ENCODE measurements at regions not wholly inside any gene's neighbourhood (a gene's known extent, or its start where the extent isn't known, plus 50 kb on each side); places are given as distances from the start of the nearest gene placed in this dataset.

DNA sequence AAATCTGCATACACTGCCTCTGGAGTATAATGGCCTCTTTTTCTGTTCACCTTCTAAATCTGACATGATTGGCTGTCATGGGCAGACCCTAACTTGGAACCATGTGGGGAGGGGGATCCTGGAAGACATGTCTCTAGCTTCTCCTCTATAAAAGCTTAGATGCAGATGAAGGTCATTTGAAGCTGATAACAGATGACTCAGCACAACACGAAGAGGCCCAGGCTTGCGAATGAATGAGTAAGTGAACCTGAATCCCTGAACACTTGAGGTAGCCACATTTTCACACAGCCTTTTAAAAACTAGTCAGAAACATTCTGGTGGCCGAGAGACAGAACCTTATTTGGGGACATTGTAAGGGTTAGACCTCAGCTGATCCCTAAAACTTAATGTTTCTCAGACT lies 282.6 kb downstream of the ELAVL2 start:
- DNase-seq: no peak

DNA sequence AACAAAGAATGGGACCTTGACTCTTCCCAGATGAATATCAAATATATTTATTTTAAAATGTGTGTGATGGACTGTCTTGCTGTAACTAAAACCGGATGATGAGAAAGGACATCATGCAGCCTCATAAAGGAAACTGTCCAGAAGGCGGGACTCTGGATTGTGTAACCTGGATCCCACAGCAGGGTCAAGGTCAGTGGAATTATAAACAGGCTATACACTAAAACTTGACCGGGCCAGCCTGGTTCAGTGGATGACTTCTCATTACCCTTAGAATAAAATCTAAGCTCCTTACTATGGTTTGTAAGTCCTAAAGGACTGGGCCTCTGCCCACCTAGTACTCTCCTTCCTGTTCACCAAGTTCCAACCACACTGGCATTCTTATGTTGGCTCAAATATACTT lies 280.3 kb downstream of the ELAVL2 start:
- no peak for DNase-seq

DNA sequence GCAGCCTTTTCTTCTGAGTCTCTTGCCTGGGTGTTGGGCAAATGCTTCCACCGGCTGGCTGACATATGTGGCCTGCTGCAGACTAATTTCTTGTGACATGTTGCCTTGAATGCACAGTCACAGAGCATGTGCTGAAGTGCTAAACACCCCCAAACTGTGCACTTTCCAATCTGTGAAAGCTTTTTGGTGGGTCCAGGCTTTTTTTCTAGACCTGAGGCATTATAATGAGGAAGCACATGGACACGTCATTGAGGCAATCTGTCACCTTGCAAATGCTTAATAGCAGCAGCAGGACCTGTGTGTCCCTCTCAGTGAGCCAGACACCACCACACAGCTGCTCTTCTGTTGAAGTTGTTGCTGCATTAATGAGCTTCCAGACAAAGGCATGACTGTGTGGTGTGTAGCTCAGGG lies 274.7 kb downstream of the ELAVL2 start:
- DNase-seq: no peak

DNA sequence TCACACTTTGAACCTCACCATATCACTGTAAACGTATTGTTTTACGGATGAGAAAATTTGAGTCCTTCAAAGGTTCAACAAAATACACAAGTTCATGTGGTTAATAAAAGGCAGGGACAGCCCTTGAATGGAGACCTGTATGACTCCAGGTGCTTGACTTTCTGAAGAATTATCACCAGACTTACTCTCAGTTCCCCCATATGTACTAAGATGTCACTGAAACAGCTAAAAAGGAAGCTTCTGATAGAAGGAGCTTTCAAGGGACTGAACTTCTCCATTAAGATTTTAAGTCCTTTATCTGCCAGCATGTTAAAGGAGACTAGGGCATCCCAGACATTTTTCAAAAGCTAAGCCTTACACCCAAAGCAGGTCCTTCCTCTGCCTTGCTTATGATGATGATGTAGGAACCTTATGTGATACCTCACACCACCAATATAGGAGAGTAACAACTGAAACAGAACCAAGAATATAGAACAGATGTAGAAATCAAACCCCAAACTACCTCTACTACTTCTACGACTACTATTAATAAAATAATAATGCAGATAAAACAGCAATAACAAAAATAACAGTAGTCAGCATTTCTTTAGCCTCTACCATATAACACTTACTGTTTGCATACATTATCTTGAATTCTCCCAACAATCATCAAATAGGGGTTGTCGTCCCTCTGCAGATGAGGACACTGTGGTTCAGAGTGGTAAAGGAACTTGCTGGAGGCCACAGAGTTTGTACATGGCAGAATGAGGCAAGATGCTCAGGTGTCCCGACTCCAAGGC lies 273.9 kb downstream of the ELAVL2 start:
- DNase-seq: no peak

DNA sequence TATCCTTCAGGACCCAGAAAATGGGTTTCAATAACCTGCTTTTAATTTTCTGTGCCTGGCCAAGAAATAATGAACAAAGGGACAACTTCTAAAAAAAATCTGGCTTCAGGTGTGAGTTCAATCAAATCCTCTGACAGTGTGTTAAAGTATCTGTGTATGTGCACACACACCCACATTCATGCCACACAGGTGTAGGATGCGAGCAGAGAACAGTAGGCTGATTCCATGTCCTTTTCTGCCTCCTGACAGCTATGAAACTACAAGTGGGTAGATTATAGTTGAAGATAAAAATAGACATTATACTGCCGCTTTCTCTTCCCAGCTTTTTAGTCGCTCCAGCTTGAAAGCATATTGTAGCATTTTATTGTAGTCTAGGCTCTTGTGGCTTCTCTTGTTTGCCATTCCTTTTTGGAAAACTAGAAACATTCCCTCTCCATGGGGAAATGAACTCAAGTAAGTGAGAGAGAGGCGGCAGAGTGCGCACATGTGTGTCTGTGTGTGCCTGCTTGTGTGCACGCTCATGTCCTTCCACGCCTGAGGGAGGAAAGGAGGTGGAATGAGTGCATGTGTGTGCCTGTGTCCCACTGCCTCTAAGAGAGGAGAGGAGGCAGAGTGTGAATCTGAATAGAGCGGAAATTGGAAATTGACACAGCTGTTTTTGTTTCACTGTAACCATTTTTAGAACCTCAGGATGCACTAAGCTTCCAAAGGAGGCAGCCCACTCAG lies 273.0 kb downstream of the ELAVL2 start:
- DNase-seq: no peak

DNA sequence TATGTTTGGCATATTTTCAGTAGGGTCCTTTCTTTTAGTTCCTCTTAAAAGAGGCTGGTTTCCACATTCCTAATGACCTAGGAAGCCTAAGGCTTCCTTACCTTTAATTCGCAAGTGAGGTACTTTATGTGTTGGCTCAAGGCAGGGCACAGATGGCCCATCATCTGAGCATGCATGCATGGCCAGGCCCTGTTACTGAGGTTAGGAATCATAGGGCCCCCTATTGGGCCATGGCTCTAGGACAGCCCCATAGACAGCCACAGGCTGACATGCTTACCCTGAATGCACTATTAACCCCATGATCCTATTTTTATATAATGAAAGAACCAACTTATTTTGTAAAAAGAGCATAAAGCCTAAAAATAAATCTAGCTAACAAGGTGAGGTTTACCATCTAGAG lies 271.4 kb downstream of the ELAVL2 start:
- DNase-seq: no peak

DNA sequence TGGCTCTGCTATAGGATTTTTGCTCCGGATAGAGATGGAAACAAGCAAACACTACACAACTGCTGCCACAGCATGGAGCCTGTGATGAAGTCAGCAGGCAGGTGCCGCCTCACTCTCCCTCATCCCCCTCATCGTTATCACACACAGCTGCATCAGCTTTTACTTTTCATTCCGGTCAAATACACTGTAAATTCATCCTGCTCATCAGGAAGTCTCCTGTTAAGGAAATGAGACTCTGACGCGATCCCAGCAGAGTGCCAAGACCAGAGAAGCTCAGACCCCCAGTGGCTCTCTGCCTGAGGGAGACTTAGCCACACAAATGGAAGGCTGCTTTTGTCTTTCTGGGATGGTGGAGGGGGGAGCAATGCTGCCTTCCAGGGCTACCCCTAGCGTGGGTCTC lies 270.2 kb downstream of the ELAVL2 start:
- DNase-seq: no peak

DNA sequence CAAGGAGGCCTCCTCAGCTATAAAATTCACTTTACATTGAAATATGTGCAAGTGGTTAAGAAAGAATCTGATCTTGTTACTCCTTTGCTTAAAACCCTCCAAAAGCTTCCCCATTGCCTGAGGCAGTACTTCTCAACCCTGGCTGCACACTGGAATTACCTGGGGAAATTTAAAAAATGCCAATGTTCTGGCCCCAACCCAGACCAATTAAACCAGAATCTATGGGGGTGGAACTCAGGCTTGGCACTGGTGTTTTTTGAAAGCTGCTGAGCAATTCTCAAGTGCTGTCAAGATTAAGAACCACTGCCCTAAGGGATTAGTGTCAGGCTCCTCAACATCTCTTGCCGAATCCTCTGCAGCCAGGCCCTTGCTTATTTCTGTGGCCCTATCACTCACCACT lies 269.6 kb downstream of the ELAVL2 start:
- DNase-seq: no peak

DNA sequence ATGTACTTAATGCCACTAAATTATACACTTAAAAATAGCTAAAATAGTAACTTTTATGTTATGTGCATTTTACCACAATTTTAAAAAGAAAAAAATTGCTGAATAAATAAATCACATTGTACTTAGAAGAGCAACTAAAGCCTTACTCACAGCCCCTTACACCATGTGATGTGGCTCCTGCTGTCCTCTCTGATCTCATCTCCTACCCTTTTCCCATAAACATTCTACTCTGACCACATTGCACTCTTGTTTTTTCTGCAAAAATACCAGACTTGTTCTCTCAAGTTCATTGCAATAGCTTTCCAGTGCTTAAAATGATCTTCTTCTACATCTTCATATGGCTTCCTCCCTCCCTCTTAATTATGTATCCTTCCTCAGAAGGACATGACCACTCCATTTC lies 268.4 kb downstream of the ELAVL2 start:
- DNase-seq: no peak

DNA sequence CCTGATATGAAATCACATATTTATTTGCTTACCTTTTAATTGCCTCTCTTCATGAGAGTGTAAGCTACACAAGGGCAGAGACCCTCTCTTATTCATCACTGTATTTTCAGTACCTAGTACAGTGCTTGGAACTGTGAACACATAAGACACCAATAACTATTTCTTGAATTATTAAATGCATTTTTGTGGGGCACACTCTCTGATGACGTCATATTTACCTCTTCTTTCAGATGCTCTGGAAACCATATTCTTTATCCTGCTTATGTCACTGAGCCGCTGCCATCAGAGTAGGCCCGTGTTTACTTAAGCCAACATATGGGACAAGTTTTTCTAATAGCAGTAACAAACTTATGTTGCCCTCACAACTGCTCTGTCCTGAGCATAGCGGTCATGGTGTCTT lies 266.5 kb downstream of the ELAVL2 start:
- DNase-seq: no peak

DNA sequence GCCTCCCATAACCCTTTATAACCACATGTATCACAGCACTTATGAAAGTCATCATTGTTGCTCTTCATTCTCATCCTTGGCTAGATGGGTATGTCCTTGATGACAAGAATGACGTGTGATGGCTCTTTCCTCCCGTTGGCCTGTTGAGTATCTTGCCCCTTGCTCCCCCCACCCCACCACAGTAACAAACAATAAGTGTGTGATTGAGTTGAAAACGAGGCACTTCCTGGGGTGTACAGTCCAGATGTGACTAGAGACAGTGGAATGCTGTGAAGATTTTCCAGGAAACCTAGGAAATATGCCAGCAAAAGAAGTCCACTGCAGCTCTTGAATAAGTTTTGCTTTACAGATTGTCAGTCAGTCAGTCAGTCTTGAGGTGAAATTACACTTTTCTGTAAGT lies 262.5 kb downstream of the ELAVL2 start:
- DNase-seq: no peak

DNA sequence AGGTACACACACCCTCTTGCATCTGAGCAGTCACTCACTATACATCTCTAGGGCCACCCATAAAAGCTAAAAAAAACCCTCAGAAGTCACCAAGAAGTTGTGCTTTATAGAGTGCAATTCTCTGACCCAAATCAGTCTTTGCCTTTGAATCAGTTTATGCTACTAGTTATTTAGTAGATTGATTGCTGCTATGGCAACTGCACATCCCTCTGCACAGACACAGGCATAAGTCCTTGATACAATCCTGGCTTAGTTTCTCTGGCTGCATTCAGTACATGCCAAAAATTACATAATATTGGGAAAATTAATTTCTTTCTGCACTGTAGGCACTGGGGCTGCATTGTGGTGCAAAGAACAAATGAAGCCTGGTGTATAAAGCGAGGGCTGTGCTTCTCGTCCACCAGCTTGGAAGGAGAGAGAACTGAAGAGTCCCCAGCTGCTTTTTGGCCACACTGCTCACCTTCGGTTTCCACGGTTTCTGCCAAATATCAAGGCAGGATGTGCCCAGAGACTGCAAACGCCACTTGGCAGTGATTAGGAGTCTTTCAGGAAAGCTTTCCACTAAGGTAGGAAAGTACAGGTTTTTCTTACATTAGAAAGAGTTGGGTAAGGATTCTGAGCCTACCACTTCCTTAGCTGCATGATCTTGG lies 258.4 kb downstream of the ELAVL2 start:
- DNase-seq: no peak

DNA sequence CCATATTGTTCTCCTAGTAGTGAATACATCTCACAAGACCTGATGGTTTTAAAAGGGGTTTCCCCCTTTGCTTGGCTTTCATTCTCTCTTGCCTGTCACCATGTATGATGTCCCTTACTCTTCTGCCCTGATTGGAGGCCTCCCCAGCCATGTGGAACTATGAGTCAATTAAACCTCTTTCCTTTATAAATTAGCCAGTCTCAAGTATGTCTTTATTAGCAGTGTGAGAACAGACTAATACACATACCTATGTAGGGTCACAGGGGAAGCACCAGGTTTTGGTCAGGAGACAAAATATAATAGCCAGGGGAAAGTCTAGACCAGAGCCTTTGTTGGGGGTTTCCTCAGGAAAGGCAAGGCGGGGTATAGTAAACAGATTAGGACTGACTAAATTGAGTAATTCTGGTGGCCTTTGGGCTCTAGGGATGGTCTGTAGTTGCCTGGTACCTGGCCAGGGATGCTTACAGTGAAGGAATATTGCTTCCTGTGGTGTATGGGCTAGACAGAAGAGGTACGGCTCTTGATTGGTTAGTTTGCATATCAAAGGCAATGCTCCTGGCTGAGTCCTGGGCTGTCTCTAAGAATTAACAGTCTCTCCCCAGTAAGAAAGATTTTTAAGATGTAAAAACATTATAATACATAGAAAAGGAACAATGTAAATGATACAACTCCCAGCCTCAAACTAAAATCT lies 254.5 kb downstream of the ELAVL2 start:
- no peak for DNase-seq

DNA sequence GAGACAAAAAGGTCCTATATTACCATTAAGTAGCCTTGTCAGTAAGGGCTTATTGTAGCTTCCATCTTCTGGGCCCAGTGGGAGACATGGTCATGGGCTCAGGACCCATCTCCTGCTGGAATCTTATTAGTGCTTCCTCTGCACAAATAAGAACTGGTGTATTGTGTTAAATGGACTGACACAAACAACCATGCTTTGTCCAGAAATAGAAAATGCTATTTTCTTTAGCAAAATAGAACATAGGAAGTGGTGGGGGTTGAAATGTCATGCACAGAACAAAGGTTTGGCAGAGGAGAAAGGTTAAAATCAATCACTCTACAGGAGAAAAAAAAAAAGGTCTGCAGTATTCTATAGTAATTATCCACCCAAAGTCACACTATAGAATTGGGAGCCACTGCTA lies 252.2 kb downstream of the ELAVL2 start:
- DNase-seq: no peak

DNA sequence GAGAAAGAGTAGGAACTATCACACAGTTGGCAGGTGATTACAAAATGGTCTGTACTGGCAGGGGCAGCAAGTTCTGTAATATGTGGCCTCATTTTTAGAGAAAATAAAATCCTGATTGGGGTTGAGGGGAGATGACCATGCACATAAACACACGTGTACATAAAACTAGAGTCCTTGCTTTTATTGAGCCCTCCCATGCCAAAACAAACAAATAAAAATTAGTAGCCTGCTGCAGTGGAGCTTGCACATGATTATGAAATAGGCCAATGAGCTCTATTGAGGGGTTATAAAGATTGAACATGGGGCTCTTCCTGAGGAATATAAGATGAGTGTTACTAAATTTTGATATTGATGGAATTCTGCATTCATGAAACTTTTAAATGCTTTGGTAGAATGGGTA lies 248.4 kb downstream of the ELAVL2 start:
- no peak for DNase-seq

DNA sequence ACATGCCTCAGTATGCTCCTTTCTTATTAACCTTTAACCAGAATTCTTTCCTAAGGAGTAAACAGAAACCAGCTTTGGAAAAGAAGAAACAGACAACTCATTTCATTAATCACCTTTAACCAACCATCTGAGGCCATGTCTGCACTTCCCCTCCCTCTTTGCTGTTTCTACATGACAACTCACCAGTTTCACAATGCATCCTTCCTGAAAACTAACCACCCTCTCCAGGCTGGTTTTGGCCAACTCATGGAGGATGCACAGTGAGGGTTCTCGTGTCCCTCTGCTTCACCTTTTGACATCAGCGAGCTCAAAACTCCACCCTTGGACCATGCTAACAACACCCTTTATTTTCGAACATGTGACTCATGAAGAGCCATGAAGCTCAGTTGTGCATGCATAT lies 244.1 kb downstream of the ELAVL2 start:
- no peak for DNase-seq

DNA sequence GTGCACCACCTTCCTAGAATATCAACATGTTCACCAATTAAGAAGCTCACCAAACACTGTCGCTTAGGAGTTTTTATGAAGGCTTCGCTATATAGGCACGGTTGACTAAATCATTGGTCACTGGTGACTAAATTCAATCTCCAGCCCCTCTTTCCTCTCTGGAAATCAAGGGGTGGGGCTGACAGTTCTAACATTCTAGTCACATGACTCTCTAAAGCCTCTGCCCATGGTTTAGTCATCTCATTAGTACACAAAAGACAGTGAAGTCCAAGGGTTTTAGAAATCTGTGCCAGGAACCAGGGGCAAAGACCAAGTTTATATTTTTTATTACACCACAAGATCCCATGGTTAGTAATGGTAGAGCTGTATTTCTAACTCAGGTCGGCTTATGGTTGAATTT lies 243.2 kb downstream of the ELAVL2 start:
- no peak for DNase-seq

DNA sequence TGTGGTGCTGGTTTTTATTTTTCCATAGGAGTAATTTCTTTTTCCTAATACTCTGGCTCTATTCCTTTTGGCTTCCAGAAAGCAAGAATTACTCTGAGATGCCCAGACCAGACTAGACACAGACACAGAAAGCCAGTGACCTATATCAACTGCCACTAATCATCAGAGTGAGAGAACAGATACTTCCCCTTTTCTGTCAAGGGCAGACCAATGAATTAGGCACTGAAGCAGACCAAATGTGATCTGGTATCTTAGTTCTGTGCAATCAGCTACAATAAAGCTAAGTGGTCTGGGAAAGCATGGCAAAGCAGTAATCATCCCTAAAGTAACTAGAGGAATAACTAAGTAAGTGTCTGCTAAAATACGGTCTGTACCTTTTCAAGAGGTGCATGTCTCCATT lies 239.1 kb downstream of the ELAVL2 start:
- DNase-seq: no peak

DNA sequence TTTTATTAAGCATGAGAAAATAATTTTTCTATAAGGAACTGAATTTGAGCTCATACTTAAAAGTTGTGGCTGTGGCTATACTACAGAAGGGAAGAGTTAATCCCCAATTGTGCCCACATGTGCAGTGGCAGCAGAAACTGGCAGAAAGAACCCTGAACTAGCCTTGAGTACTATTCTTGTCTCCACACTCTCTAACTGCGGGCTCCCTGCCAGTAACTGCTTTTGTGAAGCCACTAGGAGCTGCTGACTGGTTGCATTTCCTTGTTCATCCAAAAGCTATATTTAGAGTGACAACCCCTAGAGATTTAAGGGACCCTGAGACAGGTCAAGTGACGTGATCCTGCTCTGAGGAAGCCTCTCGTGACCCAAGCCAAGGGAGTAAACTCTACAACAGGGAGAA lies 238.6 kb downstream of the ELAVL2 start:
- no peak for DNase-seq

DNA sequence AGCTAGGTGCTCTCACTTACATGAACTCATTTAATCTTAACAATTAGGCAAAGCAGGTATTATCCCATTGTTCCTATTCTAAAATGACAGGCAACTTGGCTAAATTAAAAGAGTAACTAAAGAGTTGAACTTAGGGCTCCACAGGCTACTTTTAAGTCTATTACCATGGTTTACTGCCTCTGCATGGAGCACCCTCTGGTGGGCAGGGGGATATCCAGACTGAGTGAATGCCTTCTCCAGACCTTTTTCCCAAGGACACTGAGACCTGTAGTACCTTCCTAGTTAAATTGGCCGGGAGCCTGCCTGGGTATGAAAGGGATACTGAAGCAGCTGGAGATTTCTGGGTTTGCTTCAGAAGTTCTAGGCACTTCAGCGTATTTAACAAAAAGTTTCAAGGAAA lies 238.1 kb downstream of the ELAVL2 start:
- no peak for DNase-seq

DNA sequence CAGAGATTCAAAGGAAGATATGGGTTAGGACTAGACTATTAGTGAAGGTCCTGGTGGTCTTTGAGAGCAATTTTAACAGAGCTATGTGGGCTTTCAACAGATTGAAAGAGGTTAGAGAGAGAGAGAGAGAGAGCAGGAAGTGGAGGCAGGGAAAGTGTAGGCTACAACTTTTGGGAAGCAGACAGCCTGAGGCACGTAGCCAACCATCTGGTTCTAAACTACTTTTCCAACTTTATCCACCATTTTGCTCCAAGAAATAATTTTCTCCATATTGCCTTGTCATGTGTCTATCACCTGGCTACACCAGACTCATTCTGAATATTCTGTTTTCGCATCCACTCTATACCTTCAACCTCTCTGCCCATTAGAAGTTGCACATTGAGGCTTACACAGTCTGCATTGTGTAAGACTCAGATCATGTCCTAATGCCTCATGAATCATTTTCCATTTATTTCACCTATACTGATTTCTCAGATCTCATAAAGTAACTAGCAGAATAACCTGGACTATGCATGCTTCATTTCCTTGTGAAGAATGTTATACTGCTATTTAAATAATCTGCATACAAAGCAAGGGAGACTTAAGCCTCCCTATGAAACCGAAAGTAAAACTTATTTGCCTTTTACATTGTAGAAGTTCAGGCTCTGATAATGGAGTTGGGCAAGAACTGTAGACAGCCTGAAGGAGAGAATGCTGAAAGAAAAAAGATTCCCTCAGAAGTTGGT lies 235.6 kb downstream of the ELAVL2 start:
- peak in 1 of 5 experiments; percentile 3 for DNase-seq

DNA sequence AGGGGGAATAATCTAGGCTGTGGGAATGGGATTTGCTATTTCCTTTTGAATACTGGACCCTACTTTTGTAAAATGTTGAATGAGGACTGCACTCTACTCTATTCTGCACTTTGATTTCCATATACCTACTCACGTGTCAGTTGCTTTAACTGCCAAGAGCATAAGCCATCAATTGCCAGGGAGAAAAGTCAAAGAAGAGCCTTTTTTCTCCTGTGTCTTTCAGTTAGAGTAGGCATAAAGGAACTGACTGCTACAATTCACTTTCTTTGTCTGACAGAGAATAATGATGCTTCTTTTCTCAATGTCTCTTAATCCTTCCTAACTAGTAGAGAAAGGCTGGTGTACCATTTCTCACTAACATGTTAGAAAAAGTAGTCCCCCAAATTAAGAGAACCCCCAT lies 231.6 kb downstream of the ELAVL2 start:
- DNase-seq: no peak
